HG03342 (cell line): ENCODE measurements at regions not wholly inside any gene's neighbourhood (a gene's known extent, or its start where the extent isn't known, plus 50 kb on each side); places are given as distances from the start of the nearest gene placed in this dataset.

Experiments
- ATAC-seq: cut with Tn5 transposase; IDR thresholded peaks from one replicate; pipeline ENCODE4 v1.9.1; 2021; ENCODE audit warnings: mild to moderate bottlenecking, moderate library complexity; ENCODE audit not compliant: unreplicated experiment

GRCh38 chr15:97893967-97894366 is 66.5 kb upstream of the ARRDC4 start:
- ATAC-seq, result no peak

- ATAC-seq, result no peak
Measured at GRCh38 chr15:97899981-97900380, 60.5 kb upstream of the ARRDC4 start.

GRCh38 chr15:97902140-97902780 is 58.2 kb upstream of the ARRDC4 start:
- no peak for ATAC-seq

- no peak for ATAC-seq
Measured at GRCh38 chr15:97903560-97903959, 56.9 kb upstream of the ARRDC4 start.

- ATAC-seq, result no peak
Measured at GRCh38 chr15:97903971-97904572, 56.4 kb upstream of the ARRDC4 start.

- ATAC-seq, result peak; percentile 97
Measured at GRCh38 chr15:97909291-97909891, 51.1 kb upstream of the ARRDC4 start.
